ENCODE measurements at regions not wholly inside any gene's neighbourhood (a gene's known extent, or its start where the extent isn't known, plus 50 kb on each side); places are given as distances from the start of the nearest gene placed in this dataset.
A peak's percentile ranks its signal among the peaks of the same experiment; 100 is the strongest.

DNA sequence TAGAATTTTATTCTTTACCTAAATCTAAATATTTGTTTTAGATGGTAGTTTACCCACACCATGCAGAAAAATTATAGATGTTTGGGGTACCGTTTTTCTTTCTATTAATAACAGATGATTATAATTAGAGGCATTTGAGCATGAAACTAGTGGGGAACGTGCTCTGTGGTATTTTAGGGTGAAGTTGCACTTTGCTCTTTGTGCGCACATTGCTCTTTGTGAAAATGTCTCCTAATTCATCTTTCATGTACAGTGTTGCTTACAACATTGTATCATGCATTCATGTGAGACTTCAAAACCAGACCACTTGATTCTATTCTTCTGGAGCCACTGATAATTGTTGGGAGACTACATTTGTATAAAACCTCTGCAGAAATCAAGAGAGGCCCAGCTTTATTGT lies 449.1 kb upstream of the RGS6 start:
- Mint-ChIP-seq H3K4me1 (ENCODE audit: low read depth in 2 of 2) (peaks cover 13 to 17% of the 10 kb centered on the region in 2 donors), H3K27ac (peak overlapping the region in 1 of 2 donors; percentile 20), H3K36me3 (ENCODE audit: insufficient read depth) (peaks cover 4% of the 10 kb centered on the region), H3K4me3 (no peak overlapping the region), H3K9me3 (no peaks in the 10 kb centered on the region), H3K27me3 (no peaks in the 10 kb centered on the region)
- DNase-seq, result no peak
- ATAC-seq (replicated peaks), result no peak

DNA sequence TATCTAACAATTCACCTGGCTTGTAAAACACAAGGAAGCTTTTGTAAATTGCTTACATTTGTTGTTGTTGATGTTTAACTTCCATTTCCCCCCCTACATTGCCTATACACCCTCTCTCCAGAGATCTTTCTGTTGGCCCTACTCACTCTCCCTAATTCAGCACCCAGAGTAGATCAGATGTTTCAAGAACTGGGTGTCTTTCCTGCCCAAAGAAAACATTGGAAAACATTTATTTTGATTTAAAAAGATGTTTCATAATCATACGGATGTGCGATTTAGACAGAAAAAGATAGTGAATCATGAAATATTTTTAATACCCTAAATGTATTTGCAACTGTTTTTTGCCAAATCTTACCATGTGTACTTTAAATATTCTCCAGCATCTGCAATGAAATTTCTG lies 446.4 kb upstream of the RGS6 start:
- Mint-ChIP-seq H3K27me3 (no peaks in the 10 kb centered on the region), H3K4me1 (ENCODE audit: low read depth in 2 of 2) (peaks cover 11 to 21% of the 10 kb centered on the region in 2 donors), H3K4me3 (no peak overlapping the region), H3K27ac (peak overlapping the region in 1 of 2 donors; percentile 75), H3K9me3 (no peaks in the 10 kb centered on the region), H3K36me3 (ENCODE audit: insufficient read depth) (peaks cover 7% of the 10 kb centered on the region)
- no peak for ATAC-seq (replicated peaks)
- no peak for DNase-seq

DNA sequence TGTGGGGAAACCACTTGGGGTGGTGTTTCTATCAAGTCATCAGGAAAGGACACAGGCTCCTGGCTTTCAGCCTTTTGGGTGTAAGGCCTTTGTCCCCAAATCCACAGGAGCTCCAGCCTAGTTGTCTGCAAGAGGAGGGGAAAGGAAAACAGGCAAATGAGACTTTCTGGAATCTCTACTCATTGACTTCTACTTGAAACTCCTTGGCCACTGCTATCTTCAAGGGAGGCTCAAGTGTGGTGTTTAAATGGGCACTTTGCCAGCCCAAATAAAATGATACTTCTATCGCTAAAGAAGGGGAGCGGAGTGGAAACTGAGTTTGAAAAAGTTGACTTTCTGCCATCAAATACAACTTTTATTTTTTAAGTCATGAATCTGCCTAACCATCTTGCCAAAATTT lies 445.9 kb upstream of the RGS6 start:
- no peaks in the 10 kb centered on the region for H3K9me3 Mint-ChIP-seq
- peak overlapping the region in 1 of 2 donors; percentile 75 for H3K27ac Mint-ChIP-seq
- no peaks in the 10 kb centered on the region for H3K27me3 Mint-ChIP-seq
- DNase-seq (no peak), ATAC-seq (replicated peaks) (no peak)
- H3K4me3 Mint-ChIP-seq, result no peak overlapping the region
- peaks cover 11 to 21% of the 10 kb centered on the region in 2 donors for H3K4me1 Mint-ChIP-seq (ENCODE audit: low read depth in 2 of 2)
- H3K36me3 Mint-ChIP-seq (ENCODE audit: insufficient read depth), result peaks cover 7% of the 10 kb centered on the region

DNA sequence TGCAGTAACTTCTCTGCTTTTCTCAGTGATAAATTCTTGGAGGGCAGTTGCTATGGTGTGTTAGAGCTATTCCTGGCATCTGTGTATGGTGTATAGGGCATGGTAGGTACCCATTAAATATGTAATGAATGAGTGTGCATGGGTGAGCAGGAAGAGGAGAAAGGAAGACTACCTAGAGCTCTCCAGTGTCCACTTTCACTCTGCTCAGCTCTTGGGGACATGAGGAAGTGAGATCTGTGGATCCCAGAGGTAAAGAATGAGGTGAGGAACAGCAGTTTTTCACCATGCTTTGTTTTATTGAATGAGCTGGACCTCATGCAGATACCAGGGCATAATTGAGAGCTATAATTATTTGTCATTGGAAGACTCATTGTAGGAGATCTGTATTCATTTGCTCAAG lies 444.8 kb upstream of the RGS6 start:
- DNase-seq (no peak), ATAC-seq (replicated peaks) (no peak)
- Mint-ChIP-seq H3K36me3 (ENCODE audit: insufficient read depth) (peaks cover 7% of the 10 kb centered on the region), H3K9me3 (no peaks in the 10 kb centered on the region), H3K4me3 (no peak overlapping the region), H3K27ac (no peak overlapping the region), H3K4me1 (ENCODE audit: low read depth in 2 of 2) (peaks cover 11 to 21% of the 10 kb centered on the region in 2 donors), H3K27me3 (no peaks in the 10 kb centered on the region)

DNA sequence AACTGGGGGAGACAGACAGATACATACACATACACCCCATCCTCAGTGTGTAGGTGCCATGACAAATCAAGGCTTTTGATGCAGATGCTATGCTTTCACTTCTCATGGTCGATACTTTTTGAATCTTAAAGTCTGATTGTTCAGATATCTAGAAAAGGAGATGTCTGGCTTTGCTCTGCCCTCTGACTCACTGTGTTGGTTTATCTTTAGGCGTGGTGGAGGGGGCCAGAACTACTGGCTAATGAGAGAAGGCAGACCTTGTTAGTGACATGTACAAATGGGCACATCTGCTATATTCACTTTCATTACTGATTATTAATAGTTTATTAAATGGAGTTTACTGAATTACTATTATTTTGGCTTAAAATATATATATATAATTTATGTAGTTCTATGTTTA lies 444.3 kb upstream of the RGS6 start:
- no peaks in the 10 kb centered on the region for H3K27me3 Mint-ChIP-seq
- ATAC-seq (replicated peaks), result no peak
- no peak overlapping the region for H3K27ac Mint-ChIP-seq

DNA sequence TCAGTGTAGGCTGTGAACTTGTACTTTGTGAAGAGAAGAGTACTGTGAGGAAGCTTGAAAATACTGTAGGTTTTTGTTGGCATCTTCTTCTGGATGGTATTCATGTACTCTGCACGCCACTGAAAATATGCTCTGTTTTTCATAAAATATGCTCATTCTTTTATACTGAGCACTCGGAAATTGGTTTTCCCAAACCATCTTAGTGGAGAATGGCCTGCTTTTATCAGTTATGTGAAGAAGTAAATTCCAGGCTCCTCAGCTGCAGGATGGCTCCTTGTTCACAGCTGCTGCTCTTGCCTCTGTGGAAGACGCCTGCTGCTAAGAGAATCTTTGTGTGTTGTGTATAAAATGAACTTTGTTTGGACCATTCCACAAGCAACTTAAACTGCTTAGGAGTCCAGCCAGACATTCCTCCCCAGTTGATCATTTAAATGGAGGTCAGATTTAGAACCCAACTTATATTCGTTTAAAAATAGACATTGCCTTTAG lies 443.5 kb upstream of the RGS6 start:
- no peak for ATAC-seq (replicated peaks)
- Mint-ChIP-seq H3K36me3 (ENCODE audit: insufficient read depth) (peaks cover 7% of the 10 kb centered on the region), H3K4me1 (ENCODE audit: low read depth in 2 of 2) (peaks cover 11 to 21% of the 10 kb centered on the region in 2 donors), H3K9me3 (no peaks in the 10 kb centered on the region), H3K27me3 (no peaks in the 10 kb centered on the region), H3K4me3 (no peak overlapping the region), H3K27ac (no peak overlapping the region)
- no peak for DNase-seq

More for the DNA sequence above, 444.3 kb upstream of the RGS6 start:
- Mint-ChIP-seq H3K4me1 (ENCODE audit: low read depth in 2 of 2) (peaks cover 11 to 21% of the 10 kb centered on the region in 2 donors), H3K4me3 (no peak overlapping the region), H3K9me3 (no peaks in the 10 kb centered on the region), H3K36me3 (ENCODE audit: insufficient read depth) (peaks cover 7% of the 10 kb centered on the region)
- DNase-seq, result no peak

DNA sequence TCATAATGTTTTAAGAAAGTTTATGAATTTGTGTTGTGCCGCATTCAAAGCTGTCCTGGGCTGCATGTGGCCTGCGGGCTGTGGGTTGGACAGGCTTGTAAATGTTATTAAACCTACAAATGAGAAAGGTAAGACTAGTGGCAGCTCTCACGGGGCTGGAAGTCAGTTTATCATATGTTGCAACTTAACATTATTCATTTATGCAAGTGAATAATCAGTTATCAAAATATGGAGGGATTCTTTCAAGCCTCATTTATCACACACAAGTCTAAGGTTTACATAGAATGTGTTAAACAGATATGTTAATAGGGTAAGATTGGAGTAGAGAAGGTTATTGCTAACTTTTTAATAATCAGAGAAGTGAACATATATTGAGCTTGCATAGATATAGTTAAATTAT lies 442.5 kb upstream of the RGS6 start:
- Mint-ChIP-seq H3K4me1 (ENCODE audit: low read depth in 2 of 2) (peaks cover 11 to 21% of the 10 kb centered on the region in 2 donors), H3K27me3 (no peaks in the 10 kb centered on the region), H3K36me3 (ENCODE audit: insufficient read depth) (peaks cover 7% of the 10 kb centered on the region), H3K4me3 (no peak overlapping the region), H3K27ac (peak overlapping the region in 1 of 2 donors; percentile 28), H3K9me3 (no peaks in the 10 kb centered on the region)
- ATAC-seq (replicated peaks) (no peak), DNase-seq (no peak)

DNA sequence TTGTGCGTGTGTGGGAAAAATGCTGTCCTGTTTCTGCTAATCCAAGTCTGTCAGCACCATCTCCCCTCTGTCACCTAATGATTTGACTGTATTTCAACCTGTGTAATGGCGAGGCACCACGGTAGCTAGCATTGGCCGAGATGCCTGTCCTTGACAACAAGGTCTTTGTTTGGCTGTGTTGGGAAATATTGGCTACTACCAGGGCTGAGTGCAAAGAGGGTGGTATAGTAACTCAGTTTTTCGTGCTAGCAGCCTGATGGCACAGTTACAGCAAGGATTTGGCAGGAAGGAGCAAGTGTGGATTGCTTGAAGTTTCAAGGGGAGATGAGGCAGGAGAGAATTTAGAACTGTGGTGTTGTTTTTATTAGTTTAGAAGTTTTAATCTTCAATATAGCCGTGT lies 440.3 kb upstream of the RGS6 start:
- no peaks in the 10 kb centered on the region for H3K27me3 Mint-ChIP-seq
- DNase-seq (no peak), ATAC-seq (replicated peaks) (no peak)
- H3K4me3 Mint-ChIP-seq, result no peak overlapping the region
- peaks cover 8 to 18% of the 10 kb centered on the region in 2 donors for H3K4me1 Mint-ChIP-seq (ENCODE audit: low read depth in 2 of 2)
- peaks cover 4% of the 10 kb centered on the region for H3K36me3 Mint-ChIP-seq (ENCODE audit: insufficient read depth)
- H3K9me3 Mint-ChIP-seq, result peaks cover 0 to 1% of the 10 kb centered on the region in 2 donors
- H3K27ac Mint-ChIP-seq, result no peak overlapping the region

DNA sequence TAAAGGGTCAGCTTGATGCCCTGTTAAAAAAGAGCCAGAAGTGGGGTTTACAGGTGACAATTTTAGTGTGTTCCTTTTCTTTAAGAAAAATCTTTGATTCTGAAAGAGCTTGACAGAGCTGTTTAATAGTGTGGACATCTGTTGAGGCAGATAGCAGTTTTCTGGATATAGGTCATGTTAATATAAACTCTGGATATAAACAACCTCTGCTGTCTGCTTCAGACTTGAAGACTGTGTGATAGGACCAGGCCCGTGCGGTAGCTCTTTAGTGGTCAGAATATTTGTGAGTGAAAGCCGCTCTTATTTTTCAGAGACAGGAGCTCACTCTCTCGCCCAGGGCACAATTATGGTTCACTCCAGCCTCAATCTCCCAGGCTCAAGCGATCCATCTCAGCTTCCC lies 439.9 kb upstream of the RGS6 start:
- DNase-seq, result no peak
- H3K4me1 Mint-ChIP-seq (ENCODE audit: low read depth in 2 of 2), result peaks cover 4 to 16% of the 10 kb centered on the region in 2 donors
- no peak for ATAC-seq (replicated peaks)
- H3K9me3 Mint-ChIP-seq, result peaks cover 0 to 1% of the 10 kb centered on the region in 2 donors
- no peaks in the 10 kb centered on the region for H3K27me3 Mint-ChIP-seq
- H3K36me3 Mint-ChIP-seq (ENCODE audit: insufficient read depth), result peaks cover 4% of the 10 kb centered on the region
- H3K4me3 Mint-ChIP-seq, result no peak overlapping the region
- no peak overlapping the region for H3K27ac Mint-ChIP-seq

DNA sequence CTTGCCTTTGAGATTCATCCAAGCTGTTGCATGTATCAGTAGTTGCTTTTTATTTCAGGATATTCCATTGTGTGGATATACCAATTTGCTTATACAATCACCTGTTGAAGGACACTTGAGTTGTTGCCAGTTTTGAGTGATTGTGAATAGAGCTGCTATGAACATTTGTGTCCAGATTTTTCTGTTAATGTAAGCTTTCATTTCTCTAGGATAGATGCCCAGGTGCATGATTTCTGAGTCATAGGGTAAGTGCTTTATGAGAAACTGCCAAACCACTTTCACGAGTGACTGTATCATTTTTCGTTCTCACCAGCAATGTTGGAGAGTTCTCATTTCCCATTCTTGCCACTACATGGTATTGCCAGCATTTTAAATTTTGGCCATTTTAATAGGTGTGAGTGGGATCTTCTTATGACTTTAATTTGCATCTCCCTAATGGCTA lies 434.6 kb upstream of the RGS6 start:
- Mint-ChIP-seq H3K4me3 (no peak overlapping the region), H3K9me3 (peaks cover 0 to 1% of the 10 kb centered on the region in 2 donors), H3K36me3 (ENCODE audit: insufficient read depth) (no peaks in the 10 kb centered on the region), H3K27ac (peak overlapping the region in 1 of 2 donors; percentile 16), H3K27me3 (no peaks in the 10 kb centered on the region), H3K4me1 (ENCODE audit: low read depth in 2 of 2) (peaks cover 1 to 19% of the 10 kb centered on the region in 2 donors)
- ATAC-seq (replicated peaks) (no peak), DNase-seq (no peak)

DNA sequence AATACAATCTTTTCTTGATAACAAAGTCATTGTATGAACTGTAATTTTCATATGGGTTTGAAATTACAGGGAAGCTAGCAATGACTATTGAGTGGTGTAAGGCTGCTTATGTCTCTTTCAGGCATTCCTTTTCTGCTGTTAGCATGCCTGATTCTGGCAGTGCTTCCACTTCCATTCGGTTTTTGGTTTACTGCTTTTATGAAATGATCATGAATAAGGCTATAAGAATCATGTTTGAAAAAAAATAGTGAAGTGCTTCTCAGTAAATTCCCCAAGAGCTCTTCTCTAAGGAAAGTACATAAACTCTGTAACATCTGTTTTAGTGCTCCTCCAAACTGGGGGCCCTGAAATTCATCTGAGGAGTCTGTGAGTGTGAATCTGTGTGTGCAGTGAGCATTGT lies 434.0 kb upstream of the RGS6 start:
- H3K36me3 Mint-ChIP-seq (ENCODE audit: insufficient read depth), result no peaks in the 10 kb centered on the region
- no peak overlapping the region for H3K4me3 Mint-ChIP-seq
- peaks cover 0 to 1% of the 10 kb centered on the region in 2 donors for H3K9me3 Mint-ChIP-seq
- peaks cover 1 to 19% of the 10 kb centered on the region in 2 donors for H3K4me1 Mint-ChIP-seq (ENCODE audit: low read depth in 2 of 2)
- ATAC-seq (replicated peaks), result no peak
- no peaks in the 10 kb centered on the region for H3K27me3 Mint-ChIP-seq
- peak overlapping the region in 1 of 2 donors; percentile 16 for H3K27ac Mint-ChIP-seq
- no peak for DNase-seq

DNA sequence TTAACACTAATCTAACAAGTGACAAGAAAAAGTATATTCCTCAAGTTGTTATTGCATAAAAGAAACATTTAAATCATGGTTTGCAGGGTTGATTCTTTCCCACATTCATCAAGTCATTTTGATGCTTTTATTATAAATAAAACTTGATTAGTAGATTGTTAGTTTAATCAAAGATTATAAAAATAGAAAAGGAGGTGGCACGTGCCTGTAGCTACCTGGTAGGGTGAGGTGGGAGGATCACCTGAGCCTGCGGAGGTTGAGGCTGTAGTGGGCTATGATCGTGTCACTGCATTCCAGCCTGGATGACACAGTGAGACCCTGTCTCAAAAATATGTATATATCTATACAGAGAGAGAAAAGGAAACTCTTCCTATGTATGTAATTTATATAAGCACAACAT lies 433.2 kb upstream of the RGS6 start:
- H3K36me3 Mint-ChIP-seq (ENCODE audit: insufficient read depth), result no peaks in the 10 kb centered on the region
- H3K27me3 Mint-ChIP-seq, result no peaks in the 10 kb centered on the region
- ATAC-seq (replicated peaks) (no peak), DNase-seq (no peak)
- peaks cover 0 to 1% of the 10 kb centered on the region in 2 donors for H3K9me3 Mint-ChIP-seq
- no peak overlapping the region for H3K27ac Mint-ChIP-seq
- H3K4me3 Mint-ChIP-seq, result no peak overlapping the region
- H3K4me1 Mint-ChIP-seq (ENCODE audit: low read depth in 2 of 2), result peaks cover 1 to 19% of the 10 kb centered on the region in 2 donors

DNA sequence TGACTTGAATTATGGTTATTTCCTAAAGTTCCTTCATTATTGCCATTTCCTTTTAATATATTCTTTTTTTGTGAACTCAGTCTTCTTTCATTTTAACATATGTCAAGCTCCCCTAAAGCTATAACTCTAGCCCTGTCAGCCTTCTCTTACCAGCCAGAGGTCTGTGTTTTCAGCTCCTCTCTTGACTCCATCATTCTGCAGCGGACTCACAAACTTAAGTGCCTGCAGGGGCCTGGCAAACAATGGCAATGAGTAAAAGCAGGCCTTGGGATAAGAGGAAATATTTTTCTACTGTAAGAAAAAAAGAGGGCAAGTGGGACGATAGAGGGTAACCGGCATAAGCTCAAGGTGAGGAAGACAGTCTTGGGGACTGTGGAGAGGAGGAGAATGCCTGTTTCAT lies 424.5 kb upstream of the RGS6 start:
- H3K4me1 Mint-ChIP-seq (ENCODE audit: low read depth in 2 of 2), result peaks cover 6 to 17% of the 10 kb centered on the region in 2 donors
- H3K36me3 Mint-ChIP-seq (ENCODE audit: insufficient read depth), result peaks cover 3% of the 10 kb centered on the region
- no peak overlapping the region for H3K4me3 Mint-ChIP-seq
- H3K27ac Mint-ChIP-seq, result peak overlapping the region in 1 of 2 donors; percentile 7
- DNase-seq, result no peak
- H3K27me3 Mint-ChIP-seq, result no peaks in the 10 kb centered on the region
- no peak for ATAC-seq (replicated peaks)
- H3K9me3 Mint-ChIP-seq, result no peaks in the 10 kb centered on the region

DNA sequence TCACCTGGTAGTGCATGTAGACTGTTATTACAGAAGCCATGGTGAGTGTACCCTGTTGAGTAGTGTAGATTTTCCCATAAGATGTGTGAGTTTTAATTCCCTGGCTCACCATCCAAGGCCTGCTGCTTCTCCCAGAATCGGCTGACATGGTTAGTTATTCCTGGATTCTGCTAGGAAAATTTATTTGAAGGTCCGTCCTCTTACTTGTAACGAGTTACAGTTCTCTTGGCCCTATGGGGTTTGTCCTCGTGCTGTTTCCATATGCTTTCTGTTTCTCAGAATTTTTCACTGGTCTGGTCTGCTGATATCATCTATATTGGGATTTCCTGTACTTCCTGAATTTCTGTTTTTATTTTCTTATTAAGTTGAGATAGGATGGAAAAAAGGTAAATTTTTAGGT lies 423.3 kb upstream of the RGS6 start:
- Mint-ChIP-seq H3K9me3 (no peaks in the 10 kb centered on the region), H3K4me3 (no peak overlapping the region), H3K27me3 (no peaks in the 10 kb centered on the region), H3K4me1 (ENCODE audit: low read depth in 2 of 2) (peaks cover 6 to 17% of the 10 kb centered on the region in 2 donors), H3K36me3 (ENCODE audit: insufficient read depth) (peaks cover 5% of the 10 kb centered on the region), H3K27ac (no peak overlapping the region)
- ATAC-seq (replicated peaks), result no peak
- DNase-seq, result no peak

Data from effector memory CD8-positive, alpha-beta T cell (primary cell).